K562 (cell line): ENCODE measurements at regions not wholly inside any gene's neighbourhood (a gene's known extent, or its start where the extent isn't known, plus 50 kb on each side); places are given as distances from the start of the nearest gene placed in this dataset.
A peak's percentile ranks its signal among the peaks of the same experiment; 100 is the strongest.

Experiments
- ATAC-seq: fragments of 200-7000 bp; cut with Tn5 transposase; 3 replicates; pipeline ENCODE4 v1.9.1; 2020; ENCODE audit warnings: moderate library complexity
- BruUV-seq: library from RNA; stranded (reverse); fragments of 400-500 nt; replicated peaks from 2 replicates; lab custom pipeline; 2021; lab: Mats Ljungman, UMichigan
- CTCF ChIA-PET: fragments of 300-600 bp; formaldehyde crosslinking; extraction: SDS; loops from one replicate; lab custom pipeline; 2021; ENCODE audit warnings: low intra/inter-chr PET ratio; lab: Yijun Ruan, JAX
- POLR2A ChIA-PET: fragments of 300-600, 350-650 bp; sonication (Branson Sonifier 250); formaldehyde crosslinking; extraction: SDS; loops from one replicate; lab custom pipeline; 2021; ENCODE audit warnings: antibody characterized with exemption, inconsistent platforms; lab: Yijun Ruan, JAX
- DNase-seq, 4 experiments: peaks; one replicate each; pipeline versions ENCODE4 v3.0.0 to v3.0.0-alpha.2; 2011 to 2018; ENCODE audit warnings: low spot score in 3 of 4, mixed read lengths in 3 of 4; ENCODE audit errors: extremely low read depth in 1 of 4
- FAIRE-seq: peaks from 2 replicates; lab custom pipeline; 2011; peaks lifted over from hg19 to GRCh38; lab: Jason Lieb, UNC
- H2AFZ ChIP-seq: 2 replicates; pipeline ENCODE4 v1.6.0; 2011; ENCODE audit warnings: low read depth, low read length, control low read depth, inconsistent platforms
- H3K27ac ChIP-seq: fragments of 200-600 bp; 3 replicates; pipeline ENCODE4 v1.8.0; 2011; ENCODE audit warnings: low read depth, mild to moderate bottlenecking, control low read depth, inconsistent platforms, low read length, moderate library complexity, mixed read lengths; ENCODE audit errors: extremely low read depth
- H3K27me3 ChIP-seq, 2 experiments: fragments of 300-600 bp in 1 of 2; 2 replicates in 1 of 2; 3 replicates in 1 of 2; pipeline versions ENCODE4 v1.6.0 to v1.8.0; 2011; ENCODE audit warnings: inconsistent platforms in 2 of 2, low read length in 2 of 2, mild to moderate bottlenecking in 1 of 2, mixed read lengths in 1 of 2, moderate library complexity in 1 of 2; ENCODE audit not compliant: control insufficient read depth in 2 of 2, insufficient read depth in 2 of 2
- H3K36me3 ChIP-seq: fragments of 300-600 bp; 3 replicates; pipeline ENCODE4 v1.8.0; 2011; ENCODE audit warnings: mild to moderate bottlenecking, low read length, inconsistent platforms; ENCODE audit not compliant: control insufficient read depth, insufficient read depth
- H3K4me1 ChIP-seq, 2 experiments: fragments of 200-600 bp in 1 of 2; replicated peaks in 1 of 2; 2 replicates in 1 of 2; 3 replicates in 1 of 2; pipeline versions ENCODE4 v1.5.1 to v1.8.0; 2011; ENCODE audit warnings: inconsistent platforms in 2 of 2, low read length in 2 of 2, mild to moderate bottlenecking in 1 of 2, mixed read lengths in 1 of 2, moderate library complexity in 1 of 2; ENCODE audit not compliant: control insufficient read depth in 2 of 2, insufficient read depth in 2 of 2
- H3K4me2 ChIP-seq: 2 replicates; pipeline ENCODE4 v1.6.1; 2011; ENCODE audit warnings: low read length, control low read depth, inconsistent platforms, mixed read lengths; ENCODE audit not compliant: insufficient read depth
- H3K4me3 ChIP-seq: fragments of 200-600 bp; sonication (generic), shearing (Covaris generic); 2 replicates; pipeline ENCODE4 v1.5.1; 2016; ENCODE audit warnings: control low read depth, inconsistent platforms
- H3K79me2 ChIP-seq: fragments of 200-600 bp; 3 replicates; pipeline ENCODE4 v1.8.0; 2011; ENCODE audit warnings: low read length, inconsistent platforms; ENCODE audit not compliant: control insufficient read depth, insufficient read depth
- H3K9ac ChIP-seq, 2 experiments: 2 replicates each; pipeline versions ENCODE4 v1.6.0 to v1.6.1; 2011; ENCODE audit warnings: low read depth in 2 of 2, low read length in 2 of 2, control low read depth in 1 of 2, inconsistent platforms in 1 of 2, mild to moderate bottlenecking in 1 of 2, mixed read lengths in 1 of 2; ENCODE audit not compliant: insufficient read depth in 1 of 2
- H3K9me1 ChIP-seq: one replicate; pipeline ENCODE4 v1.6.0; 2011; ENCODE audit warnings: inconsistent platforms, mild to moderate bottlenecking, low read length, moderate library complexity; ENCODE audit not compliant: control insufficient read depth, insufficient read depth
- H3K9me3 ChIP-seq: replicated peaks from 2 replicates; pipeline ENCODE4 v1.5.1; 2011; ENCODE audit warnings: low read depth, low read length, inconsistent platforms; ENCODE audit not compliant: control insufficient read depth, insufficient read depth
- H4K20me1 ChIP-seq: replicated peaks from 2 replicates; pipeline ENCODE4 v1.6.1; 2011; ENCODE audit warnings: low read length, inconsistent platforms, mixed read lengths; ENCODE audit not compliant: control insufficient read depth, insufficient read depth
- DIDO1 ChIP-seq: fragments of 450-650 bp; IDR thresholded peaks from 2 replicates; pipeline ENCODE4 v1.6.1; 2016; ENCODE audit warnings: low read depth, missing biosample characterization, missing genetic modification characterization
- L3MBTL2 ChIP-seq: fragments of 450-650 bp; IDR thresholded peaks from 2 replicates; pipeline ENCODE4 v1.6.1; 2016; ENCODE audit warnings: mild to moderate bottlenecking, moderate library complexity
- STAT6 ChIP-seq: sonication (generic); formaldehyde crosslinking; IDR thresholded peaks from 2 replicates; pipeline ENCODE4 v1.8.1; 2023; ENCODE audit warnings: mild to moderate bottlenecking, missing genetic modification reagents
- WGBS: fragments of 100-300 bp; shearing (Covaris generic); methylation state at CpG from one replicate; pipeline ENCODE4 v1.1.6; 2016; ENCODE audit warnings: low coverage, mixed read lengths; ENCODE audit not compliant: insufficient coverage; ENCODE audit errors: missing lambda C conversion rate; 5-methylcytosine and 5-hydroxymethylcytosine counted together
- in situ Hi-C: fragments of 300-500 bp; cut with MboI; formaldehyde crosslinking; loops from 4 replicates; pipeline ENCODE4 v1.15.0; 2018; ENCODE audit warnings: inconsistent platforms, mixed read lengths
- intact Hi-C: fragments of 100-400 bp; cut with micrococcal nuclease; formaldehyde crosslinking; loops from 2 replicates; pipeline ENCODE4 v1.14.2; 2022
- TF ChIP-seq, protein P1 (sequence below): fragments of 450-650 bp; IDR thresholded peaks from 2 replicates; pipeline ENCODE4 v1.6.1; 2017; ENCODE audit warnings: antibody characterized with exemption, mild to moderate bottlenecking

DNA sequence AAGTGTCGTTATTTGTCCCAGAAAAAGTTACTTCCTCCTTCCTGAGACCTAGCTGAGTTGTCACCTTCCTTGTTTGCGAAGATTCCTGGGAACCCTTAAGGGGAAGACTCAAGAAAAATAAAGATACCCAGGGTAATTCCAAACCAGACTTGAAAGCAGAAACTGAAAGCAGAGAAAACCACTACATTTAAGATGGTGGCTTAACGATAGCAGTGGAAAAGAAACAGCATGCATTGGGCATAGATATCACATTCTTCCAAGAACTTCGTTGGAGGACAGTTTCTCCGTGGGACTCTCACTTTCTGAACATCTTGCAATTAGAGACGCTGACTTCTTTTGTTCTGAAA, 89.1 kb downstream of the FAM76B start:
- Histone ChIP-seq H3K4me2 (peak overlapping the region; percentile 21; the same call in 1 of the 2 replicates), H3K9ac (no peak overlapping the region)
- WGBS, result 10% methylated on average over 6 of the region's 6 CpGs
- TF ChIP-seq STAT6 (no peak), DIDO1 (tag) (no peak), L3MBTL2 (peak; percentile 72)
- TF ChIP-seq, protein P1, sequence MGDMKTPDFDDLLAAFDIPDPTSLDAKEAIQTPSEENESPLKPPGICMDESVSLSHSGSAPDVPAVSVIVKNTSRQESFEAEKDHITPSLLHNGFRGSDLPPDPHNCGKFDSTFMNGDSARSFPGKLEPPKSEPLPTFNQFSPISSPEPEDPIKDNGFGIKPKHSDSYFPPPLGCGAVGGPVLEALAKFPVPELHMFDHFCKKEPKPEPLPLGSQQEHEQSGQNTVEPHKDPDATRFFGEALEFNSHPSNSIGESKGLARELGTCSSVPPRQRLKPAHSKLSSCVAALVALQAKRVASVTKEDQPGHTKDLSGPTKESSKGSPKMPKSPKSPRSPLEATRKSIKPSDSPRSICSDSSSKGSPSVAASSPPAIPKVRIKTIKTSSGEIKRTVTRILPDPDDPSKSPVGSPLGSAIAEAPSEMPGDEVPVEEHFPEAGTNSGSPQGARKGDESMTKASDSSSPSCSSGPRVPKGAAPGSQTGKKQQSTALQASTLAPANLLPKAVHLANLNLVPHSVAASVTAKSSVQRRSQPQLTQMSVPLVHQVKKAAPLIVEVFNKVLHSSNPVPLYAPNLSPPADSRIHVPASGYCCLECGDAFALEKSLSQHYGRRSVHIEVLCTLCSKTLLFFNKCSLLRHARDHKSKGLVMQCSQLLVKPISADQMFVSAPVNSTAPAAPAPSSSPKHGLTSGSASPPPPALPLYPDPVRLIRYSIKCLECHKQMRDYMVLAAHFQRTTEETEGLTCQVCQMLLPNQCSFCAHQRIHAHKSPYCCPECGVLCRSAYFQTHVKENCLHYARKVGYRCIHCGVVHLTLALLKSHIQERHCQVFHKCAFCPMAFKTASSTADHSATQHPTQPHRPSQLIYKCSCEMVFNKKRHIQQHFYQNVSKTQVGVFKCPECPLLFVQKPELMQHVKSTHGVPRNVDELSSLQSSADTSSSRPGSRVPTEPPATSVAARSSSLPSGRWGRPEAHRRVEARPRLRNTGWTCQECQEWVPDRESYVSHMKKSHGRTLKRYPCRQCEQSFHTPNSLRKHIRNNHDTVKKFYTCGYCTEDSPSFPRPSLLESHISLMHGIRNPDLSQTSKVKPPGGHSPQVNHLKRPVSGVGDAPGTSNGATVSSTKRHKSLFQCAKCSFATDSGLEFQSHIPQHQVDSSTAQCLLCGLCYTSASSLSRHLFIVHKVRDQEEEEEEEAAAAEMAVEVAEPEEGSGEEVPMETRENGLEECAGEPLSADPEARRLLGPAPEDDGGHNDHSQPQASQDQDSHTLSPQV, result peak; percentile 54; the same call in 1 of the 2 replicates

More for the DNA sequence above, 89.1 kb downstream of the FAM76B start:
- ChIA-PET CTCF (no interaction called here), POLR2A (no interaction called here)
- peak; percentile 39 for ATAC-seq
- DNase-seq, result no peak
- Histone ChIP-seq H3K36me3 (no peaks in the 10 kb centered on the region), H3K9me3 (no peaks in the 10 kb centered on the region), H3K79me2 (no peaks in the 10 kb centered on the region), H3K9me1 (no peaks in the 10 kb centered on the region), H2AFZ (peak overlapping the region; percentile 87), H3K4me3 (no peak overlapping the region), H3K27ac (no peak overlapping the region), H3K27me3 (no peaks in the 10 kb centered on the region), H4K20me1 (no peaks in the 10 kb centered on the region), H3K4me1 (peaks cover 0 to 12% of the 10 kb centered on the region in 2 experiments; a peak in 3 of 5 replicates)
- intact Hi-C loops, result loop anchor here (10.0 kb wide), 2 partner anchors 106 to 156 kb away; no protein-coding TSS in a partner anchor
- no TSS peak for BruUV-seq
- no peak for FAIRE-seq
- in situ Hi-C loops, result no loop called here
